Cardiac muscle cell (in vitro differentiated cells and primary cell): ENCODE measurements at regions not wholly inside any gene's neighbourhood (a gene's known extent, or its start where the extent isn't known, plus 50 kb on each side); places are given as distances from the start of the nearest gene placed in this dataset.

Experiments used
- DNase-seq, 2 donors: peaks; one replicate each; pipeline versions ENCODE4 v3.0.0 to v3.0.0-alpha.2; 2010 to 2017; ENCODE audit warnings: low read depth in 1 of 2, low spot score in 1 of 2
- H3K27ac ChIP-seq: fragments of 200-600 bp; sonication (generic); 2 replicates; pipeline ENCODE4 v1.5.1; 2016
- H3K27me3 ChIP-seq: fragments of 200-600 bp; sonication (generic); 2 replicates; pipeline ENCODE4 v1.6.0; 2016; ENCODE audit warnings: control low read depth
- H3K36me3 ChIP-seq: fragments of 200-600 bp; sonication (generic); 2 replicates; pipeline ENCODE4 v1.5.1; 2016; ENCODE audit warnings: control low read depth
- H3K4me1 ChIP-seq: fragments of 200-600 bp; sonication (generic); 2 replicates; pipeline ENCODE4 v1.8.1; 2017; ENCODE audit warnings: low read depth, mild to moderate bottlenecking, mixed run types
- H3K4me3 ChIP-seq: fragments of 200-600 bp; sonication (generic); 2 replicates; pipeline ENCODE4 v1.5.1; 2016; ENCODE audit warnings: mild to moderate bottlenecking
- H3K9me3 ChIP-seq: fragments of 200-600 bp; sonication (generic); 2 replicates; pipeline ENCODE4 v1.5.1; 2017; ENCODE audit warnings: low read depth, mild to moderate bottlenecking, control low read depth
- CTCF ChIP-seq: IDR thresholded peaks from 2 replicates; pipeline ENCODE4 v1.5.1; 2012; ENCODE audit warnings: low read depth, mild to moderate bottlenecking, low read length

DNA sequence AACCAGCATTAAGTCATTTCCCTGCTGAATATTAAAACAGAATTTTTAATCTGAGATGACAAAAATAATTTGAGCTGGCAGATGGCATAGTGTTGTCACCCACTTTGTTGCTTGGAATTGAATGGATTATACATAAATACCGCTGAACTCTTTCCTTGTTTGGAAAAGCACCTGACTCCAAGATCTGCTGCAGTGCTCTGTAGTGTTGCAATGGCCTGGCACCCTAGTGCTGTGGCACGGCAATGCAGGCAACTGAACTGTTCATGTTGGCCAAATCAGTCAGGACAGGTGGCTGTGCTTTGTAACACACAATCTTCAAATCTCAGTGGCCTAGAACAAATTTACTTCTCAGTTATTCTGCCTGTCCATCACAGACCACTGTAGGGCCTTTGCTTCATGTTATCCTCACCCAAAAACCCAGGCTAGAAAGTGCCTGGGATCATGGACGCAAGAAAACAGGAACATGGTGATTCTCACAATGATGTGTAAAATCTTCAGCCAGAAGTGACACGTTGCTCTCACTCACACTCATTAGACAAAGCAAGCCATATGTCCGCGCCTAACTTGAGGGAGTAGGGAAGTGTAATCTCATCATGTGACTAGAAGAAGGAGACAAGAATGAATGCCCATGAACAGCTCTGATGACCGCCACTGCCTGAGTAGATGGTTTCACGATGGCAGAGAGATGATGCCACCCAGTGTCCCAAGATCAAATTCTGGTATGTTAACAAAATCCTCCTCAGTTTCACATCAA is 191.9 kb upstream of the PUM3 start:
- Histone ChIP-seq H3K36me3 (no peaks in the 10 kb centered on the region), H3K9me3 (no peaks in the 10 kb centered on the region), H3K27me3 (no peaks in the 10 kb centered on the region), H3K4me3 (no peak overlapping the region), H3K4me1 (peaks cover 2% of the 10 kb centered on the region), H3K27ac (no peak overlapping the region)
- no peak for DNase-seq
- no peak for TF ChIP-seq CTCF

- Histone ChIP-seq H3K4me1 (peaks cover 2% of the 10 kb centered on the region), H3K36me3 (no peaks in the 10 kb centered on the region), H3K27ac (no peak overlapping the region), H3K9me3 (no peaks in the 10 kb centered on the region), H3K4me3 (no peak overlapping the region), H3K27me3 (no peaks in the 10 kb centered on the region)
- no peak for TF ChIP-seq CTCF
- no peak for DNase-seq
Measured at GRCh38 chr9:3032898-3033297, 189.0 kb upstream of the PUM3 start.

GRCh38 chr9:3028535-3028934 is 184.6 kb upstream of the PUM3 start:
- Histone ChIP-seq H3K36me3 (no peaks in the 10 kb centered on the region), H3K27ac (no peak overlapping the region), H3K4me1 (peaks cover 2% of the 10 kb centered on the region), H3K27me3 (no peaks in the 10 kb centered on the region), H3K4me3 (no peak overlapping the region), H3K9me3 (no peaks in the 10 kb centered on the region)
- no peak for TF ChIP-seq CTCF
- no peak for DNase-seq

DNA sequence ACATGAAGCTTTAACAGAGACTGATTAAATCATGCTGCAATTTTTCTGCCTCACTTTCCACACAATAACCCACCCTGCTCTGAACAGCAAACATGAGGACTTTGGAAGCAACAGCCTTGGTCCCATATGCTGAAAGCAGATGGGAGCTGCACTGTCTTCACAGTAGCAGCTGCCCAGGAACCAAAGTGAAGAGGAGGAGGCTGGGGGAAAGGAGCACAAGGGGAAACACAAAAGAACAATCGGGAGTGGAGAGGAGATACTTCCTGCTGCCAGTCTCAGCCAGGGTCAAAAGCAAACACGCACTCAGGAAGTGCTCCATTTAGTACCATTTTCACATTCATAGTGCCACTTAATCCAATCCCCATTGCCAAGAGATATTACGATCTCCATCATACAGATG is 183.3 kb upstream of the PUM3 start:
- no peak overlapping the region for H3K27ac ChIP-seq
- no peak overlapping the region for H3K4me3 ChIP-seq
- no peak for DNase-seq
- H3K27me3 ChIP-seq = no peaks in the 10 kb centered on the region
- H3K36me3 ChIP-seq = no peaks in the 10 kb centered on the region
- H3K4me1 ChIP-seq = no peaks in the 10 kb centered on the region
- no peak for TF ChIP-seq CTCF
- H3K9me3 ChIP-seq = no peaks in the 10 kb centered on the region

GRCh38 chr9:3023449-3023848 is 179.6 kb upstream of the PUM3 start:
- no peak for TF ChIP-seq CTCF
- Histone ChIP-seq H3K36me3 (no peaks in the 10 kb centered on the region), H3K4me3 (no peak overlapping the region), H3K27ac (no peak overlapping the region), H3K4me1 (no peaks in the 10 kb centered on the region), H3K27me3 (no peaks in the 10 kb centered on the region), H3K9me3 (no peaks in the 10 kb centered on the region)
- DNase-seq = no peak
